ES-I3 (cell line): ENCODE measurements at regions not wholly inside any gene's neighbourhood (a gene's known extent, or its start where the extent isn't known, plus 50 kb on each side); places are given as distances from the start of the nearest gene placed in this dataset.
"Not testable (repeated sequence)": the region's sequence is repeated elsewhere in the genome, so short reads cannot be mapped to it uniquely, and the experiment has no call there.

ENCODE experiments used
- H3K36me3 ChIP-seq: 2 replicates; pipeline ENCODE4 v1.6.1; 2013; ENCODE audit warnings: mild to moderate bottlenecking, low read length, control low read depth, moderate library complexity; ENCODE audit not compliant: insufficient read depth
- H3K4me1 ChIP-seq: 2 replicates; pipeline ENCODE4 v1.6.1; 2013; ENCODE audit warnings: mild to moderate bottlenecking, control low read depth, low read length; ENCODE audit not compliant: insufficient read depth
- H3K9ac ChIP-seq: 2 replicates; pipeline ENCODE4 v1.6.1; 2013; ENCODE audit warnings: low read depth, mild to moderate bottlenecking, low read length, moderate library complexity
- H3K9me3 ChIP-seq: 2 replicates; pipeline ENCODE4 v1.6.1; 2013; ENCODE audit warnings: mild to moderate bottlenecking, low read length, moderate library complexity; ENCODE audit not compliant: control insufficient read depth, insufficient read depth

GRCh38 chr7:94174375-94174774 lies 170.2 kb upstream of the BET1 start:
- H3K9ac ChIP-seq: no peak overlapping the region

DNA sequence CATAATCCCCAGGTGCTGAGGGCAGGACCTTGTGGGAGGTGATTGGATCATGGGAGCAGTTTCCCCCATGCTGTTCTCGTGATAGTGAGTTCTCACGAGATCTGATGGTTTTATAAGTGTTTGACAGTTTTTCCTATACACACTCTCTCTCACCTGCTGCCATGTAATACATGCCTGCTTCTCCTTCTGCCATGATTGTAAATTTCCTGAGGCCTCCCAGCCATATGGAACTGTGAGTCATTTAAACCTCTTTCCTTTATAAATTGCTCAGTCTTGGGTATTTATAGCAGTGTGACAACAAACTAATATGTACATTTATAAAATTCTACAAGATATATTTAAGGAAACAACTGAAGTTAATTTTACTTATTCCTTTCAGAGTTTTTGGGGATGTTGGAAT lies 170.8 kb upstream of the BET1 start:
- no peaks in the 10 kb centered on the region for H3K4me1 ChIP-seq
- H3K9ac ChIP-seq: no peak overlapping the region
- H3K36me3 ChIP-seq: no peaks in the 10 kb centered on the region
- H3K9me3 ChIP-seq: no peaks in the 10 kb centered on the region; the same call in 1 of the 2 replicates

More at GRCh38 chr7:94174375-94174774, 170.2 kb upstream of the BET1 start:
- H3K36me3 ChIP-seq: no peaks in the 10 kb centered on the region
- H3K4me1 ChIP-seq: no peaks in the 10 kb centered on the region
- no peaks in the 10 kb centered on the region; the same call in 1 of the 2 replicates for H3K9me3 ChIP-seq

GRCh38 chr7:94176694-94177200 lies 172.6 kb upstream of the BET1 start:
- no peak overlapping the region for H3K9ac ChIP-seq
- H3K4me1 ChIP-seq: no peaks in the 10 kb centered on the region
- peaks cover 5% of the 10 kb centered on the region for H3K9me3 ChIP-seq
- H3K36me3 ChIP-seq: no peaks in the 10 kb centered on the region

- peaks cover 5% of the 10 kb centered on the region for H3K9me3 ChIP-seq
- no peaks in the 10 kb centered on the region for H3K36me3 ChIP-seq
- no peaks in the 10 kb centered on the region for H3K4me1 ChIP-seq
- no peak overlapping the region for H3K9ac ChIP-seq
Observed at GRCh38 chr7:94177441-94177840, 173.3 kb upstream of the BET1 start.

- Histone ChIP-seq H3K9ac (no peak overlapping the region), H3K4me1 (no peaks in the 10 kb centered on the region), H3K9me3 (peaks cover 5% of the 10 kb centered on the region), H3K36me3 (no peaks in the 10 kb centered on the region)
Observed at GRCh38 chr7:94178230-94178629, 174.1 kb upstream of the BET1 start.

DNA sequence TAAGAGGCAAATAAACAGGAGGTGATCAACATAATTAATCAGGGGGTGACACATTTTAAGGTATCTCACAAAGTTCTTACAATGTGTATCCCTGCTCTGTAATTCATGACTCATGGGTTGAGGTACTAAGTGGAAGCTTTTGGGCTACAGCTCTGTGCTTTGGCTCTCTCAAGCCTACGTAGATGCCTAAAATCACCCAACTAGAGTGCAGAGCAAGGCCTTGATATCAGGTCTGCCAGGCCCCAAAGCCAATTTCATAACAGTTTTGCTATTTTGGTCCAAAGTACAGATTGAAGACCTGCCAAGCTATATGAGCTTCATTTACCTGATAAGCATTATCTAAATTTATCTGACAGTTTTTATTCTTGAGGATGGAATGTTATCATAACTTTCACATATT lies 175.3 kb upstream of the BET1 start:
- Histone ChIP-seq H3K9ac (no peak overlapping the region), H3K4me1 (no peaks in the 10 kb centered on the region), H3K36me3 (no peaks in the 10 kb centered on the region), H3K9me3 (peaks cover 5% of the 10 kb centered on the region)

DNA sequence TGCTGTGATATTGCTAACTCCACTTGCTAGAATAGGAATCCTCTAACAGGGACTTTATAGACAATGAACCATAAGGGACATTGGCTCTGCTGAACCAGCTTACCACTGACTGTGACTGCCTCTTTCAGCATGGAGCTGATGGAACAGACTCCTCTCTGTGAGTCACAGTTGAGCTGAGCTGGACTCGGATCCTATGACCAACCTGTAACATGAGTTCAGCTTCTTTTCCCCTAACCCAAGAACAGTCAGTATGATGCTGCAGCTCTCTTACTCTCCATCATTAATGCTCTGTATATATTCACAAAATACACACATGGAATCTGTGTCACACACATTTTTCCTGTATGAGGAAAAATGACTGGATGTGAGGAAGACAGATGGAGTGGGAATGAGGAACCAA lies 177.9 kb upstream of the BET1 start:
- Histone ChIP-seq H3K9me3 (peaks cover 5% of the 10 kb centered on the region), H3K4me1 (no peaks in the 10 kb centered on the region), H3K36me3 (no peaks in the 10 kb centered on the region), H3K9ac (no peak overlapping the region)

GRCh38 chr7:94182721-94183120 lies 178.6 kb upstream of the BET1 start:
- H3K36me3 ChIP-seq: no peaks in the 10 kb centered on the region
- H3K4me1 ChIP-seq: no peaks in the 10 kb centered on the region
- H3K9ac ChIP-seq: no peak overlapping the region
- H3K9me3 ChIP-seq: peaks cover 5% of the 10 kb centered on the region

GRCh38 chr7:94183289-94183749 lies 179.2 kb upstream of the BET1 start:
- Histone ChIP-seq H3K4me1 (no peaks in the 10 kb centered on the region), H3K9me3 (peaks cover 5% of the 10 kb centered on the region), H3K9ac (no peak overlapping the region), H3K36me3 (no peaks in the 10 kb centered on the region)

DNA sequence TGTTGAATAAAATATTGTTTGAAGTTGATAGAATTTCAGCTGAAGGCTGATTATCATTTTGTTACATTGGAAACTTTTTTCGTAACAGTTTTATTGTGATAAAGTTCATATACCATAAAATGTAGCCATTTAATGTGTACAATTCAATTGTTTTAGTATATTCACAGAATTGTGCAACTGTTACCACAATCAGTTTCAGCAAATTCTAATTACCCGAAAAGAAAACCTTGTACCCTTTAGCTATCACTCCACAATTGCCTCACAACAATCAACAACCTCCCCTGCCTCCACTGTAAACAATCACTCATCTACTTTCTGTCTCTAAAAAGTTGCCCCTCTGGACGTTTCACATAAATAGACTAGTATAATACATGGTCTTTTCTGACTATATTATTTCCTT lies 179.7 kb upstream of the BET1 start:
- no peak overlapping the region for H3K9ac ChIP-seq

DNA sequence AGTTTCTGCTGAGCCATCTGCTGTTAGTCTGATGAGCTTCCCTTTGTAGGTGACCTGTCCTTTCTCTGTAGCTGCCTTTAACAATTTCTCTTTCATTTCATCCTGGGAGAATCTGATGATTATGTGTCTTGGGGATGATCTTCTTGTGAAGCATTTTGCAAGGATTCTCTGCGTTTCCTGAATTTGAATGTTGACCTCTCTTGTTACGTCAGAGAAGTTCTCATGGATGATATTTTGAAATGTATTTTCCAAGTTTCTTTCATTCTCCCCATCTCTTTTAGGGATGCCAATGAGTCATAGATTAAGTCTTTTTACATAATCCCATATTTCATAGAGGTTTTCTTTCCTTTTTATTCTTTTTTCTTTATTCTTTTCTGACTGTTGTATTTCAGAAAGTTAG lies 184.2 kb upstream of the BET1 start:
- H3K36me3 ChIP-seq: no peaks in the 10 kb centered on the region
- no peak overlapping the region for H3K9ac ChIP-seq
- H3K9me3 ChIP-seq: no peaks in the 10 kb centered on the region; the same call in 1 of the 2 replicates

More for the DNA sequence above, 179.7 kb upstream of the BET1 start:
- H3K36me3 ChIP-seq: no peaks in the 10 kb centered on the region
- H3K9me3 ChIP-seq: peaks cover 5% of the 10 kb centered on the region
- H3K4me1 ChIP-seq: no peaks in the 10 kb centered on the region

GRCh38 chr7:94190599-94191061 lies 186.5 kb upstream of the BET1 start:
- no peaks in the 10 kb centered on the region for H3K9me3 ChIP-seq
- no peak overlapping the region for H3K9ac ChIP-seq
- H3K4me1 ChIP-seq: no peaks in the 10 kb centered on the region
- no peaks in the 10 kb centered on the region for H3K36me3 ChIP-seq

More for the DNA sequence above, 184.2 kb upstream of the BET1 start:
- H3K4me1 ChIP-seq: no peaks in the 10 kb centered on the region

- H3K9ac ChIP-seq, H3K36me3 ChIP-seq, H3K4me1 ChIP-seq, H3K9me3 ChIP-seq: not testable (repeated sequence)
Observed at GRCh38 chr7:94194426-94194825, 190.3 kb upstream of the BET1 start.

DNA sequence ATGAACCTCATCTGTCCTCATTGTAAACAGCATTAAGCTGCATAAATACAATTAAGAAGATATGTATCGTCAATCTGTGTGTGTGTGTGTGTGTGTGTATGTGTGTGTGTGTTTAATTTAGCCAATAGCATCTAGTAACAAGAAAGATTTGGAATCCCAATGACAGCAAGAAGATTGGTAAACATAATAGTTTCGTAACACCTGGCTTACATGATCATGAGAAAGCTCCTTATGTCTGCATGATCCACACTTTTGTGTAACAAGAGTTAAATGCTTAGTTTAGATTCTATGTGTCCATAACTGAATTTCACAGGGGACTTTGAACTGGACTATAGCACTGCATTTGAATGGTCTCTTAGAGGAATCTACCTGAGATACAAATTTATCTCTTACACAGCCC lies 191.0 kb upstream of the BET1 start:
- Histone ChIP-seq H3K9ac (no peak overlapping the region), H3K36me3 (no peaks in the 10 kb centered on the region), H3K9me3 (no peaks in the 10 kb centered on the region), H3K4me1 (no peaks in the 10 kb centered on the region)

DNA sequence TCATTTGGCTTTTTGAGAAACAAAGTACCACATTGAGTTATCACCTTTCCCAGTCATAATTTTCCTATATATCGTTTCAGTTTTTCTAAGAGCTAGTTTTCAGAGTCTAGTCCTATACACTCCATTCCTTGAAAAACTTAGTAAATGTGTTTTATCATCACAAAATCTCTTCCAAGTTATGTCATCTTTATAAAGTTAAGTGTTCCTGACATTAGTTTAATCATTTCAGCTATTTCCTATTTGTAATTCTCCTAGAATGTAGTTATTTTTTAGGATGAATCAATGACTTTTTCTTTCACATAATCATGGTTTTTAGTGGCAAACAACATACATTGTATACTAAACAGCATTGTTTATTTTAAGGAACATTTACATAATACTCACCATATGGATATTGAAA lies 191.7 kb upstream of the BET1 start:
- Histone ChIP-seq H3K36me3 (no peaks in the 10 kb centered on the region), H3K9ac (no peak overlapping the region), H3K4me1 (no peaks in the 10 kb centered on the region), H3K9me3 (no peaks in the 10 kb centered on the region)

GRCh38 chr7:94205529-94205928 lies 189.2 kb upstream of the COL1A2 start:
- H3K9me3 ChIP-seq: no peaks in the 10 kb centered on the region

More at GRCh38 chr7:94205529-94205928, 189.2 kb upstream of the COL1A2 start:
- no peak overlapping the region for H3K9ac ChIP-seq
- no peaks in the 10 kb centered on the region for H3K4me1 ChIP-seq
- no peaks in the 10 kb centered on the region for H3K36me3 ChIP-seq
